MM.1S (cell line): ENCODE measurements at regions not wholly inside any gene's neighbourhood (a gene's known extent, or its start where the extent isn't known, plus 50 kb on each side); places are given as distances from the start of the nearest gene placed in this dataset.

Experiments
- DNase-seq: peaks from one replicate; pipeline ENCODE4 v3.0.0-alpha.2; 2015
- H2AFZ ChIP-seq: fragments of 300-600 bp; sonication (generic); 2 replicates; pipeline ENCODE4 v1.6.0; 2016; ENCODE audit warnings: antibody characterized with exemption, low read length
- H3F3A ChIP-seq: fragments of 300-600 bp; sonication (generic); 2 replicates; pipeline ENCODE4 v1.6.1; 2016; ENCODE audit warnings: mild to moderate bottlenecking, antibody characterized with exemption, low read length, moderate library complexity, mixed read lengths; ENCODE audit not compliant: insufficient read depth
- H3K27ac ChIP-seq: fragments of 300-600 bp; sonication (generic); 2 replicates; pipeline ENCODE4 v1.5.1; 2016; ENCODE audit warnings: mild to moderate bottlenecking, low read length
- H3K27me3 ChIP-seq: fragments of 300-600 bp; sonication (generic); replicated peaks from 2 replicates; pipeline ENCODE4 v1.6.0; 2016; ENCODE audit warnings: low read length; ENCODE audit not compliant: insufficient read depth
- H3K36me3 ChIP-seq: fragments of 300-600 bp; sonication (generic); replicated peaks from 2 replicates; pipeline ENCODE4 v1.6.1; 2016; ENCODE audit warnings: mild to moderate bottlenecking, low read length, mixed read lengths; ENCODE audit not compliant: insufficient read depth
- H3K4me1 ChIP-seq: fragments of 300-600 bp; sonication (generic); 2 replicates; pipeline ENCODE4 v1.6.1; 2016; ENCODE audit warnings: low read length, mixed read lengths
- H3K4me2 ChIP-seq: fragments of 300-600 bp; sonication (generic); 2 replicates; pipeline ENCODE4 v1.6.0; 2016; ENCODE audit warnings: low read depth, low read length
- H3K4me3 ChIP-seq: fragments of 300-600 bp; sonication (generic); 2 replicates; pipeline ENCODE4 v1.5.1; 2016; ENCODE audit warnings: low read length, mixed read lengths
- H3K79me2 ChIP-seq: fragments of 300-600 bp; sonication (generic); 2 replicates; pipeline ENCODE4 v1.6.1; 2016; ENCODE audit warnings: mixed run types, low read length, mixed read lengths
- H3K9ac ChIP-seq: fragments of 300-600 bp; sonication (generic); 2 replicates; pipeline ENCODE4 v1.6.1; 2016; ENCODE audit warnings: low read length, mixed read lengths
- H3K9me2 ChIP-seq: fragments of 300-600 bp; sonication (generic); replicated peaks from 2 replicates; pipeline ENCODE4 v1.6.1; 2016; ENCODE audit warnings: mild to moderate bottlenecking, low read length, mixed read lengths; ENCODE audit not compliant: insufficient read depth
- H3K9me3 ChIP-seq: fragments of 300-600 bp; sonication (generic); replicated peaks from 2 replicates; pipeline ENCODE4 v1.6.1; 2016; ENCODE audit warnings: mild to moderate bottlenecking, low read length, mixed read lengths; ENCODE audit not compliant: insufficient read depth
- H4K20me1 ChIP-seq: fragments of 300-600 bp; sonication (generic); 2 replicates; pipeline ENCODE4 v1.6.1; 2016; ENCODE audit warnings: mild to moderate bottlenecking, low read length, moderate library complexity, mixed read lengths; ENCODE audit not compliant: insufficient read depth
- CTCF ChIP-seq: fragments of 300-600 bp; sonication (generic); IDR thresholded peaks from 2 replicates; pipeline ENCODE4 v1.5.1; 2016; ENCODE audit warnings: antibody characterized with exemption, low read length, mixed read lengths
- EZH2 ChIP-seq: fragments of 300-600 bp; sonication (generic); optimal IDR thresholded peaks from 2 replicates; pipeline ENCODE3; 2017; ENCODE audit warnings: low read depth, mild to moderate bottlenecking, antibody characterized with exemption, low read length, mixed read lengths
- EZH2phosphoT487 ChIP-seq: fragments of 300-600 bp; sonication (generic); IDR thresholded peaks from 2 replicates; pipeline ENCODE4 v1.6.1; 2018; ENCODE audit warnings: antibody characterized with exemption, low read length

GRCh38 chr5:92963800-92964199, 617.2 kb downstream of the NR2F1-AS1 start:
- Histone ChIP-seq H4K20me1 (no peaks in the 10 kb centered on the region), H3F3A (no peaks in the 10 kb centered on the region), H3K4me2 (no peak overlapping the region), H3K27me3 (no peaks in the 10 kb centered on the region), H3K4me3 (no peak overlapping the region), H3K9me3 (no peaks in the 10 kb centered on the region), H3K9ac (no peak overlapping the region), H3K4me1 (no peaks in the 10 kb centered on the region), H3K79me2 (no peaks in the 10 kb centered on the region), H2AFZ (no peak overlapping the region), H3K36me3 (no peaks in the 10 kb centered on the region), H3K27ac (no peak overlapping the region), H3K9me2 (no peaks in the 10 kb centered on the region)
- TF ChIP-seq EZH2 (no peak), CTCF (no peak)
- no peak for DNase-seq

- no peak for DNase-seq
- Histone ChIP-seq H3K9me2 (no peaks in the 10 kb centered on the region), H3K9ac (no peak overlapping the region), H3K4me1 (no peaks in the 10 kb centered on the region), H3K4me3 (no peak overlapping the region), H2AFZ (no peak overlapping the region), H3K4me2 (no peak overlapping the region), H4K20me1 (no peaks in the 10 kb centered on the region), H3K9me3 (no peaks in the 10 kb centered on the region), H3F3A (no peaks in the 10 kb centered on the region), H3K36me3 (no peaks in the 10 kb centered on the region), H3K79me2 (no peaks in the 10 kb centered on the region), H3K27ac (no peak overlapping the region), H3K27me3 (no peaks in the 10 kb centered on the region)
- TF ChIP-seq CTCF = no peak
These were observed 618.3 kb downstream of the NR2F1-AS1 start for GRCh38 chr5:92962752-92963151.

- Histone ChIP-seq H4K20me1 (no peaks in the 10 kb centered on the region), H3K27ac (no peak overlapping the region), H3K4me2 (no peak overlapping the region), H3K9me3 (no peaks in the 10 kb centered on the region), H3K79me2 (no peaks in the 10 kb centered on the region), H3K9me2 (no peaks in the 10 kb centered on the region), H3K27me3 (no peaks in the 10 kb centered on the region), H3K4me1 (no peaks in the 10 kb centered on the region), H3K4me3 (no peak overlapping the region), H2AFZ (no peak overlapping the region), H3K36me3 (no peaks in the 10 kb centered on the region), H3F3A (no peaks in the 10 kb centered on the region), H3K9ac (no peak overlapping the region)
- no peak for DNase-seq
- TF ChIP-seq EZH2phosphoT487 (no peak), CTCF (no peak), EZH2 (no peak)
These were observed 624.1 kb downstream of the NR2F1-AS1 start for GRCh38 chr5:92956886-92957285.

GRCh38 chr5:92952243-92952642, 628.8 kb downstream of the NR2F1-AS1 start:
- TF ChIP-seq EZH2 (no peak), CTCF (no peak), EZH2phosphoT487 (no peak)
- Histone ChIP-seq H4K20me1 (no peaks in the 10 kb centered on the region), H3K9me2 (no peaks in the 10 kb centered on the region), H3K9me3 (no peaks in the 10 kb centered on the region), H3K27me3 (no peaks in the 10 kb centered on the region), H3K4me3 (no peak overlapping the region), H3K36me3 (no peaks in the 10 kb centered on the region), H3K4me2 (no peak overlapping the region), H2AFZ (no peak overlapping the region), H3K27ac (no peak overlapping the region), H3K79me2 (no peaks in the 10 kb centered on the region), H3K4me1 (no peaks in the 10 kb centered on the region), H3F3A (no peaks in the 10 kb centered on the region), H3K9ac (no peak overlapping the region)
- no peak for DNase-seq
